ENCODE measurements at regions not wholly inside any gene's neighbourhood (a gene's known extent, or its start where the extent isn't known, plus 50 kb on each side); places are given as distances from the start of the nearest gene placed in this dataset.

GRCh38 chr2:155748131-155748530 is 584.4 kb downstream of the NR4A2 start:
- POLR2A ChIA-PET: no interaction called here
- DNase-seq (ENCODE audit: extremely low spot score): no peak
- no peak for TF ChIP-seq ARNT (IDR thresholded peaks at IDR 0.05)
- TF ChIP-seq NFRKB (IDR thresholded peaks at IDR 0.05): no peak
- TF ChIP-seq ZNF384 (IDR thresholded peaks at IDR 0.05): no peak
- no peak for TF ChIP-seq L3MBTL2 (conservative IDR thresholded peaks at IDR 0.05)
- no peak for TF ChIP-seq SUZ12 (IDR thresholded peaks at IDR 0.05)
- no peak for TF ChIP-seq PKNOX1 (IDR thresholded peaks at IDR 0.05)
- TF ChIP-seq LEF1 (IDR thresholded peaks at IDR 0.05; ENCODE audit: borderline replicate concordance): no peak
- TF ChIP-seq ELF4 (IDR thresholded peaks at IDR 0.05): no peak
- TF ChIP-seq FOXM1 (IDR thresholded peaks at IDR 0.05; ENCODE audit: borderline replicate concordance): no peak
- no peak for TF ChIP-seq BHLHE40 (IDR thresholded peaks at IDR 0.05; ENCODE audit: borderline replicate concordance)
- no peak for TF ChIP-seq CTBP1 (IDR thresholded peaks at IDR 0.05; ENCODE audit: borderline replicate concordance)
- CTCF ChIA-PET: no interaction called here

- TF ChIP-seq ELF4 (IDR thresholded peaks at IDR 0.05) (no peak), SUZ12 (IDR thresholded peaks at IDR 0.05) (no peak), TARDBP (IDR thresholded peaks at IDR 0.05) (no peak), HDGF (IDR thresholded peaks at IDR 0.05; ENCODE audit: borderline replicate concordance) (no peak), BHLHE40 (IDR thresholded peaks at IDR 0.05; ENCODE audit: borderline replicate concordance) (no peak), NFRKB (IDR thresholded peaks at IDR 0.05) (no peak), ZNF384 (IDR thresholded peaks at IDR 0.05) (no peak), SP1 (IDR thresholded peaks at IDR 0.05) (no peak), ARNT (IDR thresholded peaks at IDR 0.05) (no peak), CTBP1 (IDR thresholded peaks at IDR 0.05; ENCODE audit: borderline replicate concordance) (no peak), PKNOX1 (IDR thresholded peaks at IDR 0.05) (no peak), FOXK2 (IDR thresholded peaks at IDR 0.05) (no peak), L3MBTL2 (conservative IDR thresholded peaks at IDR 0.05) (no peak), FOXA1 (IDR thresholded peaks at IDR 0.05) (no peak), FOXM1 (IDR thresholded peaks at IDR 0.05; ENCODE audit: borderline replicate concordance) (no peak), LEF1 (IDR thresholded peaks at IDR 0.05; ENCODE audit: borderline replicate concordance) (no peak)
- CTCF ChIA-PET: no interaction called here
- POLR2A ChIA-PET: no interaction called here
- DNase-seq (ENCODE audit: extremely low spot score): no peak
Observed at GRCh38 chr2:155747531-155747930, 585.0 kb downstream of the NR4A2 start.

GRCh38 chr2:155733091-155733853 is 599.2 kb downstream of the NR4A2 start:
- ChIA-PET CTCF (no interaction called here), POLR2A (no interaction called here)
- TF ChIP-seq TARDBP (IDR thresholded peaks at IDR 0.05) (no peak), NFRKB (IDR thresholded peaks at IDR 0.05) (no peak), L3MBTL2 (conservative IDR thresholded peaks at IDR 0.05) (no peak), SUZ12 (IDR thresholded peaks at IDR 0.05) (no peak), HDGF (IDR thresholded peaks at IDR 0.05; ENCODE audit: borderline replicate concordance) (no peak), PKNOX1 (IDR thresholded peaks at IDR 0.05) (no peak), ELF4 (IDR thresholded peaks at IDR 0.05) (no peak), FOXK2 (IDR thresholded peaks at IDR 0.05) (no peak), FOXM1 (IDR thresholded peaks at IDR 0.05; ENCODE audit: borderline replicate concordance) (no peak), SP1 (IDR thresholded peaks at IDR 0.05) (no peak), ZNF384 (IDR thresholded peaks at IDR 0.05) (no peak), ARNT (IDR thresholded peaks at IDR 0.05) (no peak), FOXA1 (IDR thresholded peaks at IDR 0.05) (no peak)
- no peak for DNase-seq (ENCODE audit: extremely low spot score)

- POLR2A ChIA-PET: no interaction called here
- CTCF ChIA-PET: no interaction called here
- TF ChIP-seq FOXK2 (IDR thresholded peaks at IDR 0.05) (no peak), ZNF384 (IDR thresholded peaks at IDR 0.05) (no peak), L3MBTL2 (conservative IDR thresholded peaks at IDR 0.05) (no peak), PKNOX1 (IDR thresholded peaks at IDR 0.05) (no peak), LEF1 (IDR thresholded peaks at IDR 0.05; ENCODE audit: borderline replicate concordance) (no peak), BHLHE40 (IDR thresholded peaks at IDR 0.05; ENCODE audit: borderline replicate concordance) (no peak), FOXM1 (IDR thresholded peaks at IDR 0.05; ENCODE audit: borderline replicate concordance) (no peak), CTBP1 (IDR thresholded peaks at IDR 0.05; ENCODE audit: borderline replicate concordance) (no peak), SP1 (IDR thresholded peaks at IDR 0.05) (no peak), NFRKB (IDR thresholded peaks at IDR 0.05) (no peak), HDGF (IDR thresholded peaks at IDR 0.05; ENCODE audit: borderline replicate concordance) (no peak), FOXA1 (IDR thresholded peaks at IDR 0.05) (no peak), SUZ12 (IDR thresholded peaks at IDR 0.05) (no peak), ARNT (IDR thresholded peaks at IDR 0.05) (no peak), ELF4 (IDR thresholded peaks at IDR 0.05) (no peak), TARDBP (IDR thresholded peaks at IDR 0.05) (no peak)
- DNase-seq (ENCODE audit: extremely low spot score): no peak
Observed at GRCh38 chr2:155730804-155731203, 601.7 kb downstream of the NR4A2 start.

- POLR2A ChIA-PET: no interaction called here
- DNase-seq (ENCODE audit: extremely low spot score): no peak
- no peak for TF ChIP-seq ARNT (IDR thresholded peaks at IDR 0.05)
- TF ChIP-seq FOXM1 (IDR thresholded peaks at IDR 0.05; ENCODE audit: borderline replicate concordance): no peak
- no peak for TF ChIP-seq BHLHE40 (IDR thresholded peaks at IDR 0.05; ENCODE audit: borderline replicate concordance)
- CTCF ChIA-PET: no interaction called here
Observed at GRCh38 chr2:155727187-155727895, 605.2 kb downstream of the NR4A2 start.
